BJ (cell line): ENCODE measurements at regions not wholly inside any gene's neighbourhood (a gene's known extent, or its start where the extent isn't known, plus 50 kb on each side); places are given as distances from the start of the nearest gene placed in this dataset.
"Not testable (repeated sequence)": the region's sequence is repeated elsewhere in the genome, so short reads cannot be mapped to it uniquely, and the experiment has no call there.

Source experiments
- CTCF ChIA-PET: fragments of 350-600 bp; formaldehyde crosslinking; extraction: SDS; loops from one replicate; lab custom pipeline; 2021; ENCODE audit warnings: antibody characterized with exemption, inconsistent platforms; lab: Yijun Ruan, JAX
- POLR2A ChIA-PET: fragments of 300-600 bp; sonication (Branson Sonifier 250); formaldehyde crosslinking; extraction: SDS; loops from one replicate; lab custom pipeline; 2021; ENCODE audit warnings: antibody characterized with exemption; lab: Charles Lee
- DNase-seq: peaks from one replicate; pipeline ENCODE4 v3.0.0-alpha.2; 2011; ENCODE audit warnings: low read depth
- H3K27me3 ChIP-seq: 2 replicates; pipeline ENCODE4 v1.6.0; 2011; ENCODE audit warnings: low read length; ENCODE audit not compliant: control insufficient read depth, insufficient read depth
- H3K36me3 ChIP-seq: 2 replicates; pipeline ENCODE4 v1.5.1; 2011; ENCODE audit warnings: low read length; ENCODE audit not compliant: control insufficient read depth, insufficient read depth
- H3K4me3 ChIP-seq: 2 replicates; pipeline ENCODE4 v1.5.1; 2011; ENCODE audit warnings: low read depth, mild to moderate bottlenecking, control low read depth, low read length
- CTCF ChIP-seq: IDR thresholded peaks from 2 replicates; pipeline ENCODE4 v1.5.1; 2011; ENCODE audit warnings: low read depth, mild to moderate bottlenecking, control low read depth, inconsistent platforms, low read length, moderate library complexity; ENCODE audit not compliant: insufficient read depth

DNA sequence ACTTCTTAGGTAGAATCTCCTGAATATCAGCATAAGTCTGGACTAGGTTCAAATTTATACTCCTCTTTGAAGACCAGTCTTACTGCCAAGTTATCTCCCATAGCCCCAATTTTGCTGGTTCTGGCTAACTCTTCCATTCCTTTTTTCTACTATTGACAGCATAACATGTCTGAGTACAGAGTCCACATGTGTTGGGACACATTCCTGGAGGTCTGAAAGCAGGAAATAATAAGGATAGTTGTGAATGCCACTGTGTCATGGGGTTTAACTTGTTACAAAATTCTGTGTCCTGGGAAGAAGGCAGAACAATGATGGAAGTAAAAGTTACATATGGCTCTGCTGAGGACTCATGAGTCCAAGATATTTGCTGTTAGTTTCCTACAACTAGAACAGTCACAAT, 57.4 kb upstream of the ZBTB20 start:
- no peaks in the 10 kb centered on the region for H3K27me3 ChIP-seq
- no peak for DNase-seq
- ChIA-PET CTCF (no interaction called here), POLR2A (no interaction called here)
- H3K36me3 ChIP-seq = no peaks in the 10 kb centered on the region
- no peak overlapping the region for H3K4me3 ChIP-seq
- TF ChIP-seq CTCF = no peak

- Histone ChIP-seq H3K36me3 (no peaks in the 10 kb centered on the region), H3K27me3 (no peaks in the 10 kb centered on the region), H3K4me3 (no peak overlapping the region)
- DNase-seq = no peak
- ChIA-PET CTCF (interaction anchor here (2.9 kb wide), 1 partner anchor 9 kb away, joined by 13 read pairs; no protein-coding TSS in a partner anchor), POLR2A (no interaction called here)
- no peak for TF ChIP-seq CTCF
These were observed 61.1 kb upstream of the ZBTB20 start for GRCh38 chr3:115208066-115208750.

DNA sequence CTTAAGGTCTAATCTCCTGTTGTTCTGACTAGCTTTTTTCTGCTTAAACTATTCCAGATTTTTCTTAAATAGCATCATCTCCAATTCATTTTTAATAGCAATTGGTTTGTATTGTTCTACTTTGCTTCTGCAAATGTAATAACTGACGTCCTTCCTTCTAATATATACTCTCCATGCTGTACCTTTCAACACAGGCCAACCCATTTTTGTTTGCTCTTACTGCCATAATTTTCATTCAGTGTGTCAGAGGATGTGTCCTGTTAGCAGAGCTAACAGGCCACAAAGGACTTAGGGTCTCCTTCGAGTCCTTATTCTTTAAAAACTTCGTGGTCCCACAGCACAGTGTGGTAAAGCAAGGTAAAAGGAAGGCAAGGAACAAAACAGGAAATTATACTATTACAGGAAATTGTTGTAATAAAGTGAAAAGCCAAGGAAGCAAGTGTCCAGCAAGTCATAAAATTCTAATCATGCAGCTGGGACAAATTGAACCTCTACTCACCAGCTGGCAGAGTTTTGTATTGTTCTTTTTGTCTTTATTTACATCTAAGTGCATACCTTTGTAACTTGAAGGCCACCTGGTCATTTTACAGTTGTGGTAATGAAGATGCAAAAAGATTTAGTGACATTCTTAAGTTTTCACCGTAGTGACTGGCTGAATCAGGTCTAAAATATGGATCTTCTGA, 64.9 kb upstream of the ZBTB20 start:
- CTCF ChIA-PET = interaction anchor here (0.6 to 0.9 kb wide), 2 partner anchors 21 to 602 kb away, joined by 3 to 5 read pairs; no protein-coding TSS in a partner anchor
- POLR2A ChIA-PET = no interaction called here
- Histone ChIP-seq H3K36me3 (no peaks in the 10 kb centered on the region), H3K27me3 (no peaks in the 10 kb centered on the region), H3K4me3 (no peak overlapping the region)
- no peak for TF ChIP-seq CTCF
- no peak for DNase-seq

DNA sequence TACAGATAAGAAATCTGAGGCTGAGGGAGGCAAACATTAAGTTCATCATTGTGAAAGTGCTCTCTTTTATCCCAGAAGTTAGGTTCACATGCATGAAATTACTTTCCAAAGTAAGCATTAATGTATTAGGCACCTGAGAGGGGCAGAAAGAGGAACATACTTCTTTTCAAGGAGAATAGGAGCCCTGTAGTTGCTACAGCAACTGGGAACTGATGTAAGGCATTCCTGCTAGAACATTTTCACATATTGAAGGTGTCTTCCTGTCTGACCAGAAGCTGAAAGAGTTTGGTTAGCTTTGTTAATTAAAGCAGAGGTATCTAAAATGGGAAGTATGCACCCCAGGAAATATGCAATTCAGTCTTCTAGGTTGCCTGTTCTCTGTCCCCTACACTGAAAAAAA, 65.5 kb upstream of the ZBTB20 start:
- POLR2A ChIA-PET = no interaction called here
- Histone ChIP-seq H3K4me3 (no peak overlapping the region), H3K27me3 (no peaks in the 10 kb centered on the region), H3K36me3 (no peaks in the 10 kb centered on the region)
- no peak for DNase-seq
- TF ChIP-seq CTCF = no peak
- CTCF ChIA-PET = interaction anchor here (0.6 to 1.7 kb wide), 6 partner anchors 19 to 601 kb away, joined by 3 to 5 read pairs (median 3); no protein-coding TSS in a partner anchor

DNA sequence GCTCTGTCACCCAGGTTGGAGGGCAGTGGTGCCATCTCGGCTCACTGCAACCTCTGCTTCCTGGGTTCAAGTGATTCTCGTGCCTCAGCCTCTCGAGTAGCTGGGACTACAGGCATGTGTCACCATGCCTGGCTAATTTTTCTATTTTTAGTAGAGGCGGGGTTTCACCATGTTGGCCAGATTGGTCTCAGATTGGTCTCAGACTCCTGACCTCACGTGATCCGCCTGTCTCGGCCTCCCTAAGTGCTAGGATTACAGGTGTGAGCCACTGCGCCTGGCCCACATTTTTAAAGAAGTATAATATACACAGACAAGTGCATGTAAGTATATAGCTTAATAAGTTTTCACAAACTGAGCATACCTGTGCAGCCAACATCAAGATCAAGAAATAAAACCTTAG, 66.0 kb upstream of the ZBTB20 start:
- DNase-seq, POLR2A ChIA-PET: not testable (repeated sequence)
- CTCF ChIA-PET = interaction anchor here (0.6 to 1.7 kb wide), 7 partner anchors 19 to 600 kb away, joined by 3 to 5 read pairs (median 3); no protein-coding TSS in a partner anchor

More for the DNA sequence above, 66.0 kb upstream of the ZBTB20 start:
- H3K36me3 ChIP-seq, H3K4me3 ChIP-seq, H3K27me3 ChIP-seq: not testable (repeated sequence)
